ENCODE measurements at regions not wholly inside any gene's neighbourhood (a gene's known extent, or its start where the extent isn't known, plus 50 kb on each side); places are given as distances from the start of the nearest gene placed in this dataset.

- H3K9ac ChIP-seq (ENCODE audit: insufficient read depth, low read length, poor library complexity, severe bottlenecking): no peak overlapping the region
- intact Hi-C loops (cut with micrococcal nuclease): no loop called here
- no peaks in the 10 kb centered on the region for H3K36me3 ChIP-seq (replicated peaks in 1 of 2; ENCODE audit: control insufficient read depth in 1 of 2, insufficient read depth in 2 of 2, low read length in 2 of 2)
- no peaks in the 10 kb centered on the region for H3K36me3 Mint-ChIP-seq
- H3K9me3 ChIP-seq (replicated peaks in 1 of 2; ENCODE audit: control insufficient read depth in 1 of 2, insufficient read depth in 1 of 2, low read length in 2 of 2): peaks cover 0 to 2% of the 10 kb centered on the region in 2 donors
- H3K27me3 ChIP-seq (ENCODE audit: control insufficient read depth in 2 of 2, insufficient read depth in 2 of 2, low read length in 2 of 2): no peaks in the 10 kb centered on the region
- no peaks in the 10 kb centered on the region for H3K27me3 Mint-ChIP-seq (ENCODE audit: low read depth in 3 of 3)
- no peak overlapping the region for H3K4me2 ChIP-seq (replicated peaks; ENCODE audit: extremely low read depth, low read length, poor library complexity, severe bottlenecking)
- H3K4me1 ChIP-seq (ENCODE audit: control insufficient read depth in 1 of 2, insufficient read depth in 2 of 2, low read length in 2 of 2): no peaks in the 10 kb centered on the region
- H3K4me3 Mint-ChIP-seq: no peak overlapping the region
- no peak overlapping the region for H3K27ac Mint-ChIP-seq
- TF ChIP-seq CTCF (IDR thresholded peaks at IDR 0.05): no peak
- no CpG with 5 or more reads among the region's 4 CpGs for WGBS (ENCODE audit: insufficient coverage)
- no peaks in the 10 kb centered on the region for H3K79me2 ChIP-seq (ENCODE audit: insufficient read depth, low read length)
- no peak overlapping the region for H3K27ac ChIP-seq (ENCODE audit: low read depth in 1 of 2, low read length in 2 of 2)
- H2AFZ ChIP-seq (ENCODE audit: insufficient read depth, low read depth, low read length, poor library complexity, severe bottlenecking): no peak overlapping the region
- peaks cover 0 to 7% (median 4%) of the 10 kb centered on the region in 7 donors for H3K9me3 Mint-ChIP-seq
- no peak overlapping the region for H3K4me3 ChIP-seq (replicated peaks in 1 of 3; ENCODE audit: low read depth in 2 of 3, low read length in 3 of 3)
- no peaks in the 10 kb centered on the region for H4K20me1 ChIP-seq (ENCODE audit: insufficient read depth, low read length)
- DNase-seq: no peak
- no peaks in the 10 kb centered on the region for H3K4me1 Mint-ChIP-seq
Observed at GRCh38 chr18:72391427-72391826, 152.7 kb downstream of the CBLN2 start.

- no peaks in the 10 kb centered on the region for H3K4me1 Mint-ChIP-seq
- H3K27ac Mint-ChIP-seq: no peak overlapping the region
- no peaks in the 10 kb centered on the region for H3K36me3 Mint-ChIP-seq
- no peak for TF ChIP-seq CTCF (IDR thresholded peaks at IDR 0.05)
- H3K79me2 ChIP-seq (ENCODE audit: insufficient read depth, low read length): no peaks in the 10 kb centered on the region
- H3K4me2 ChIP-seq (replicated peaks; ENCODE audit: extremely low read depth, low read length, poor library complexity, severe bottlenecking): no peak overlapping the region
- no peaks in the 10 kb centered on the region for H4K20me1 ChIP-seq (ENCODE audit: insufficient read depth, low read length)
- no peak overlapping the region for H3K27ac ChIP-seq (ENCODE audit: low read depth in 1 of 2, low read length in 2 of 2)
- WGBS (ENCODE audit: insufficient coverage): no CpG with 5 or more reads among the region's 4 CpGs
- no peaks in the 10 kb centered on the region for H3K4me1 ChIP-seq (ENCODE audit: control insufficient read depth in 1 of 2, insufficient read depth in 2 of 2, low read length in 2 of 2)
- H3K36me3 ChIP-seq (replicated peaks in 1 of 2; ENCODE audit: control insufficient read depth in 1 of 2, insufficient read depth in 2 of 2, low read length in 2 of 2): no peaks in the 10 kb centered on the region
- H3K4me3 ChIP-seq (replicated peaks in 1 of 3; ENCODE audit: low read depth in 2 of 3, low read length in 3 of 3): no peak overlapping the region
- no peak for DNase-seq
- no peaks in the 10 kb centered on the region for H3K27me3 ChIP-seq (ENCODE audit: control insufficient read depth in 2 of 2, insufficient read depth in 2 of 2, low read length in 2 of 2)
- H2AFZ ChIP-seq (ENCODE audit: insufficient read depth, low read depth, low read length, poor library complexity, severe bottlenecking): no peak overlapping the region
- intact Hi-C loops (cut with micrococcal nuclease): no loop called here
- no peaks in the 10 kb centered on the region for H3K27me3 Mint-ChIP-seq (ENCODE audit: low read depth in 3 of 3)
- no peak overlapping the region for H3K9ac ChIP-seq (ENCODE audit: insufficient read depth, low read length, poor library complexity, severe bottlenecking)
- H3K4me3 Mint-ChIP-seq: no peak overlapping the region
- peaks cover 0 to 3% (median 0%) of the 10 kb centered on the region in 7 donors for H3K9me3 Mint-ChIP-seq
- H3K9me3 ChIP-seq (replicated peaks in 1 of 2; ENCODE audit: control insufficient read depth in 1 of 2, insufficient read depth in 1 of 2, low read length in 2 of 2): no peaks in the 10 kb centered on the region
Observed at GRCh38 chr18:72378016-72378415, 166.1 kb downstream of the CBLN2 start.

Data from CD14-positive monocyte (primary cell).